SIG-M5 treated with dmso at 0.1 percent for 504 hours (cell line): ENCODE measurements at regions not wholly inside any gene's neighbourhood (a gene's known extent, or its start where the extent isn't known, plus 50 kb on each side); places are given as distances from the start of the nearest gene placed in this dataset.
"Not testable (repeated sequence)": the region's sequence is repeated elsewhere in the genome, so short reads cannot be mapped to it uniquely, and the experiment has no call there.

Source experiments
- DNase-seq: peaks from one replicate; lab custom pipeline; 2025; ENCODE audit not compliant: unreplicated experiment; lab: John Stamatoyannopoulos, UW

- no peak for DNase-seq
Measured at GRCh38 chr2:47964277-47964676, 58.0 kb upstream of the FBXO11 start.

- DNase-seq: peak; percentile 20
Measured at GRCh38 chr2:47964722-47965434, 58.6 kb upstream of the FBXO11 start.

GRCh38 chr2:47976728-47977127 is 70.4 kb upstream of the FBXO11 start:
- DNase-seq: not testable (repeated sequence)

GRCh38 chr2:47984041-47984440 is 77.7 kb upstream of the FBXO11 start:
- DNase-seq: no peak

- no peak for DNase-seq
Measured at GRCh38 chr2:47990503-47990902, 84.2 kb upstream of the FBXO11 start.

GRCh38 chr2:47992671-47993070 is 86.4 kb upstream of the FBXO11 start:
- no peak for DNase-seq

GRCh38 chr2:47996808-47997207 is 90.5 kb upstream of the FBXO11 start:
- no peak for DNase-seq

GRCh38 chr2:47999512-47999911 is 93.2 kb upstream of the FBXO11 start:
- no peak for DNase-seq

GRCh38 chr2:48001498-48001897 is 95.2 kb upstream of the FBXO11 start:
- DNase-seq: no peak

GRCh38 chr2:48006094-48006493 is 99.8 kb upstream of the FBXO11 start:
- DNase-seq: no peak

GRCh38 chr2:48007699-48008268 is 101.5 kb upstream of the FBXO11 start:
- no peak for DNase-seq

- no peak for DNase-seq
Measured at GRCh38 chr2:48009256-48009655, 103.0 kb upstream of the FBXO11 start.

GRCh38 chr2:48015421-48015820 is 109.1 kb upstream of the FBXO11 start:
- no peak for DNase-seq

GRCh38 chr2:48016225-48017019 is 110.1 kb upstream of the FBXO11 start:
- DNase-seq: peak; percentile 15

GRCh38 chr2:48017136-48017535 is 110.8 kb upstream of the FBXO11 start:
- no peak for DNase-seq

- no peak for DNase-seq
Measured at GRCh38 chr2:48018480-48018879, 112.2 kb upstream of the FBXO11 start.

GRCh38 chr2:48026865-48027264 is 120.6 kb upstream of the FBXO11 start:
- DNase-seq: no peak

- DNase-seq: no peak
Measured at GRCh38 chr2:48032765-48033164, 126.5 kb upstream of the FBXO11 start.

- DNase-seq: peak; percentile 29
Measured at GRCh38 chr2:48034295-48034694, 128.0 kb upstream of the FBXO11 start.

GRCh38 chr2:48036312-48036711 is 130.0 kb upstream of the FBXO11 start:
- no peak for DNase-seq

GRCh38 chr2:48039209-48039990 is 133.1 kb upstream of the FBXO11 start:
- DNase-seq: no peak
